Testis (tissue), 2 donors: ENCODE measurements at regions not wholly inside any gene's neighbourhood (a gene's known extent, or its start where the extent isn't known, plus 50 kb on each side); places are given as distances from the start of the nearest gene placed in this dataset.

Experiments
- DNase-seq: peaks from one replicate; pipeline ENCODE4 v3.0.0-alpha.2; 2019
- H3K27ac ChIP-seq, 2 donors: fragments of 200-600 bp; sonication (generic); one replicate each; pipeline ENCODE4 v1.5.1; 2019
- H3K27me3 ChIP-seq: fragments of 200-600 bp; sonication (generic); one replicate; pipeline ENCODE4 v1.5.1; 2019
- H3K36me3 ChIP-seq: fragments of 200-600 bp; sonication (generic); one replicate; pipeline ENCODE4 v1.5.1; 2017; ENCODE audit warnings: low read depth; ENCODE audit errors: missing control alignments
- H3K4me1 ChIP-seq: fragments of 200-600 bp; sonication (generic); one replicate; pipeline ENCODE4 v1.5.1; 2019
- H3K4me3 ChIP-seq, 2 donors: fragments of 200-600 bp; sonication (generic); one replicate each; pipeline ENCODE4 v1.5.1; 2017 to 2019
- H3K9me3 ChIP-seq: fragments of 200-600 bp; sonication (generic); one replicate; pipeline ENCODE4 v1.5.1; 2017
- CTCF ChIP-seq, 3 experiments: fragments of 450-650 bp in 2 of 3; fragments of 200-600 bp in 1 of 3; sonication (generic) in 1 of 3; IDR thresholded peaks; one replicate each; pipeline ENCODE4 v1.5.1; 2016 to 2019; ENCODE audit warnings: antibody characterized with exemption in 3 of 3, mild to moderate bottlenecking in 2 of 3, moderate library complexity in 1 of 3
- POLR2A ChIP-seq: fragments of 450-650 bp; IDR thresholded peaks from one replicate; pipeline ENCODE4 v1.6.1; 2017; ENCODE audit warnings: antibody characterized with exemption, mild to moderate bottlenecking, moderate library complexity
- WGBS, 2 donors: methylation state at CpG; one replicate each; pipeline ENCODE4 v1.1.5; 2018; 5-methylcytosine and 5-hydroxymethylcytosine counted together
- intact Hi-C: fragments of 100-400 bp; cut with DNase I; formaldehyde crosslinking; loops from one replicate; pipeline ENCODE4 v1.15.1; 2023; ENCODE audit warnings: low total_unique reads

- H3K36me3 ChIP-seq, result no peaks in the 10 kb centered on the region
- no peaks in the 10 kb centered on the region for H3K27me3 ChIP-seq
- DNase-seq, result no peak
- 40 to 41% methylated on average over 4 of the region's 4 CpGs for WGBS, 2 donors
- no peak overlapping the region for H3K27ac ChIP-seq
- H3K9me3 ChIP-seq, result no peaks in the 10 kb centered on the region
- intact Hi-C loops, result no loop called here
- H3K4me3 ChIP-seq, result no peak overlapping the region
- TF ChIP-seq CTCF (IDR thresholded peaks at IDR 0.05) (no peak), POLR2A (no peak)
- no peaks in the 10 kb centered on the region for H3K4me1 ChIP-seq
These were observed 66.6 kb upstream of the OLFM4 start for GRCh38 chr13:52961987-52962386.

GRCh38 chr13:52961256-52961910 is 67.2 kb upstream of the OLFM4 start:
- no peak for TF ChIP-seq CTCF (IDR thresholded peaks at IDR 0.05)
- TF ChIP-seq POLR2A, result no peak

GRCh38 chr13:52955472-52955874 is 73.1 kb upstream of the OLFM4 start:
- WGBS, 2 donors, result 51 to 61% methylated on average over 4 of the region's 4 CpGs
- H3K27me3 ChIP-seq, result no peaks in the 10 kb centered on the region
- DNase-seq, result no peak
- H3K27ac ChIP-seq, result no peak overlapping the region
- intact Hi-C loops, result no loop called here
- no peaks in the 10 kb centered on the region for H3K4me1 ChIP-seq
- no peaks in the 10 kb centered on the region for H3K9me3 ChIP-seq
- H3K36me3 ChIP-seq, result no peaks in the 10 kb centered on the region
- TF ChIP-seq CTCF (IDR thresholded peaks at IDR 0.05), result no peak
- TF ChIP-seq POLR2A, result no peak
- no peak overlapping the region for H3K4me3 ChIP-seq

More at GRCh38 chr13:52961256-52961910, 67.2 kb upstream of the OLFM4 start:
- H3K36me3 ChIP-seq, result no peaks in the 10 kb centered on the region
- no peaks in the 10 kb centered on the region for H3K4me1 ChIP-seq
- no peaks in the 10 kb centered on the region for H3K27me3 ChIP-seq
- no peak overlapping the region for H3K27ac ChIP-seq
- intact Hi-C loops, result no loop called here
- no peak overlapping the region for H3K4me3 ChIP-seq
- DNase-seq, result no peak
- H3K9me3 ChIP-seq, result no peaks in the 10 kb centered on the region
- 45 to 68% methylated on average over 3 of the region's 3 CpGs for WGBS, 2 donors

GRCh38 chr13:52954838-52955237 is 73.8 kb upstream of the OLFM4 start:
- no peaks in the 10 kb centered on the region for H3K36me3 ChIP-seq
- H3K27ac ChIP-seq, result no peak overlapping the region
- H3K4me3 ChIP-seq, result no peak overlapping the region
- peaks cover 4% of the 10 kb centered on the region for H3K4me1 ChIP-seq
- no peaks in the 10 kb centered on the region for H3K27me3 ChIP-seq
- 84 to 85% methylated on average over 2 of the region's 2 CpGs for WGBS, 2 donors
- no peak for DNase-seq
- intact Hi-C loops, result no loop called here
- H3K9me3 ChIP-seq, result no peaks in the 10 kb centered on the region
- TF ChIP-seq POLR2A (no peak), CTCF (IDR thresholded peaks at IDR 0.05) (no peak)

DNA sequence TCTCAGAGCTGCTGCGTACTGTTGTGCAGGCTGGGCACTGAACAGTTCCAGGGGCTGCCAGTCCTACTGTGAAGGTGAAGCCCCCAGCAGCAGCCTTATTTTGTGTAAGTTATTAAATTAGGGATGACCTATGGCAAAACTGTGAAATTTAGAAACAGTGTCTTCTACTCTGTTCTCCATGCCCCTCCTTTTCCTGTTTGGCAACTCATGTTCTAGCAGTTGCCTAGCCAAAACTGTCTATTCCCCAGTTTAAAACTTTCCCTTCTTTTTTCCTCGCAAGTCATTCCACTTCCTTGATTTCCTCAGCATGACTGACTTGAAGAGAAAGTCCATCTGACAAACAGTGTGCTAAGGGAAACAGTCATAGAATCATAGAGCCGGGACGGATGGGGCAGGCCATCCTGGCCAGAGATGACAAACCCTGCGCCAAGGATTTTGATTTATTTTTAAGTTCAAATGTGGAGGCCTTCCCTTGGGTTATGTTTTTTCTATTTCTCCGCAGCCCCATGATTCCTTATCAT is 78.1 kb upstream of the OLFM4 start:
- Histone ChIP-seq H3K36me3 (no peaks in the 10 kb centered on the region), H3K27ac (no peak overlapping the region), H3K4me1 (peaks cover 19% of the 10 kb centered on the region), H3K27me3 (no peaks in the 10 kb centered on the region), H3K4me3 (no peak overlapping the region), H3K9me3 (no peaks in the 10 kb centered on the region)
- no peak for DNase-seq
- 71 to 73% methylated on average over 6 of the region's 6 CpGs for WGBS, 2 donors
- intact Hi-C loops, result no loop called here
- TF ChIP-seq CTCF (IDR thresholded peaks at IDR 0.05) (no peak), POLR2A (no peak)
